ENCODE measurements at regions not wholly inside any gene's neighbourhood (a gene's known extent, or its start where the extent isn't known, plus 50 kb on each side); places are given as distances from the start of the nearest gene placed in this dataset.

DNA sequence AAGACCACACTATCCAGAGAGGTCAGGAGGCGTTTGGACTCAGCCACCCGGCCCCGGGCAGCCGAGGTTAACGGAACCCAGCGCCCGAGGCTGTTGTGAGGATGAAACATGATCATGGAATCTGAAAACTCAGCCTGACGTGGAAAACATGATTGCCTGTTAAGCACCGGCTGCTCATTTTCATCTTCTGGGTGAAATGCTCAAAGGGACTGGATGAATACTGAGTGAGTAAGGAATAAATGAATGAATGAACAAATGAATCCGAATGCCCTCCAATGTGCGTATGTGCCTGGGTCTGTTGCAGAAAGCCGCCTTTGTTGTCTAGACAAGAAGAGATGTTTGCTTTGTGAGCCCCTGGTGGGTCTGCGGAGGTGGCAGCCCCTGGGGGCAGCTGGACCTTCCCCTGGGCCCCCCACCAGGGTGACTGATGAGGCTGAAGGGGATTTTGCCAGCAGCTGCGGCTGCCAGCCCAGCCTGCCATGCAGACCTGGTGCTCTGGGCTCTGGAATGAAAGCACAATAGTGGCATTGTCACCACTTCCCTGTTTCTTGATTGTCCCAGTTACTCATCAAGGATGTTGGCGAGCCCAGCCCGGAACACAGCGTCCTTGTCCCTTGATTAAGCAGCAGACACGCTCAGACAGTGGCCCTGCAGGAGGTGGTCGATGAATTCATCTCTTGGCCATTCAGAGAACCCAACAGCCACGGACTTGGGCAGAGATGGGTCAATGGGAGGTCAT, 211.1 kb downstream of the ANKRD60 start:
- TF ChIP-seq, protein P1, sequence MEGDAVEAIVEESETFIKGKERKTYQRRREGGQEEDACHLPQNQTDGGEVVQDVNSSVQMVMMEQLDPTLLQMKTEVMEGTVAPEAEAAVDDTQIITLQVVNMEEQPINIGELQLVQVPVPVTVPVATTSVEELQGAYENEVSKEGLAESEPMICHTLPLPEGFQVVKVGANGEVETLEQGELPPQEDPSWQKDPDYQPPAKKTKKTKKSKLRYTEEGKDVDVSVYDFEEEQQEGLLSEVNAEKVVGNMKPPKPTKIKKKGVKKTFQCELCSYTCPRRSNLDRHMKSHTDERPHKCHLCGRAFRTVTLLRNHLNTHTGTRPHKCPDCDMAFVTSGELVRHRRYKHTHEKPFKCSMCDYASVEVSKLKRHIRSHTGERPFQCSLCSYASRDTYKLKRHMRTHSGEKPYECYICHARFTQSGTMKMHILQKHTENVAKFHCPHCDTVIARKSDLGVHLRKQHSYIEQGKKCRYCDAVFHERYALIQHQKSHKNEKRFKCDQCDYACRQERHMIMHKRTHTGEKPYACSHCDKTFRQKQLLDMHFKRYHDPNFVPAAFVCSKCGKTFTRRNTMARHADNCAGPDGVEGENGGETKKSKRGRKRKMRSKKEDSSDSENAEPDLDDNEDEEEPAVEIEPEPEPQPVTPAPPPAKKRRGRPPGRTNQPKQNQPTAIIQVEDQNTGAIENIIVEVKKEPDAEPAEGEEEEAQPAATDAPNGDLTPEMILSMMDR (IDR thresholded peaks at IDR 0.05 in 4 of 5, conservative IDR thresholded peaks at IDR 0.05 in 1 of 5), result no peak
- no peak for TF ChIP-seq POLR2A (IDR thresholded peaks at IDR 0.05)
